A549 (cell line): ENCODE measurements at regions not wholly inside any gene's neighbourhood (a gene's known extent, or its start where the extent isn't known, plus 50 kb on each side); places are given as distances from the start of the nearest gene placed in this dataset.

ENCODE experiments used
- CEBPB ChIP-seq, 2 experiments: fragments of >200 bp in 1 of 2; sonication (Bioruptor Twin) in 1 of 2; formaldehyde crosslinking in 1 of 2; IDR thresholded peaks; 2 replicates each; pipeline ENCODE4 v1.6.1; 2012 to 2016
- EP300 ChIP-seq, 2 experiments: fragments of >200 bp; sonication (Bioruptor Twin); formaldehyde crosslinking; IDR thresholded peaks; 2 replicates in 1 of 2; 3 replicates in 1 of 2; pipeline ENCODE4 v1.6.1; 2016 to 2017
- HDAC2 ChIP-seq: fragments of 200-600 bp; sonication (generic); IDR thresholded peaks from 2 replicates; pipeline ENCODE4 v1.6.1; 2016
- MYC ChIP-seq: IDR thresholded peaks from 2 replicates; pipeline ENCODE4 v1.6.1; 2012; ENCODE audit warnings: mild to moderate bottlenecking, inconsistent platforms, low read length, improper control_type of control experiment, borderline replicate concordance
- NPAS2 ChIP-seq: fragments of 250-450 bp; sonication (Bioruptor Pico); IDR thresholded peaks from 2 replicates; pipeline ENCODE4 v1.8.0; 2022; ENCODE audit warnings: mild to moderate bottlenecking, moderate library complexity, borderline replicate concordance
- POLR2A ChIP-seq: IDR thresholded peaks from 2 replicates; pipeline ENCODE4 v1.6.1; 2012; ENCODE audit warnings: mild to moderate bottlenecking, low read length
- POLR2AphosphoS2 ChIP-seq: conservative IDR thresholded peaks from 2 replicates; pipeline ENCODE4 v1.6.1; 2012; ENCODE audit warnings: low read length, improper control_type of control experiment, inconsistent platforms
- RAD21 ChIP-seq, 2 experiments: fragments of >200 bp in 1 of 2; sonication (Bioruptor Twin) in 1 of 2; formaldehyde crosslinking in 1 of 2; IDR thresholded peaks in 1 of 2; conservative IDR thresholded peaks in 1 of 2; 2 replicates in 1 of 2; 3 replicates in 1 of 2; pipeline ENCODE4 v1.6.1; 2012 to 2018; ENCODE audit warnings: inconsistent platforms in 1 of 2
- RARB ChIP-seq: fragments of 250-450 bp; sonication (Bioruptor Pico); IDR thresholded peaks from 2 replicates; pipeline ENCODE4 v1.8.0; 2021; ENCODE audit warnings: mild to moderate bottlenecking, moderate library complexity
- SMC3 ChIP-seq: fragments of >200 bp; sonication (Bioruptor Twin); formaldehyde crosslinking; IDR thresholded peaks from 3 replicates; pipeline ENCODE4 v1.6.1; 2018; ENCODE audit warnings: inconsistent platforms
- USF2 ChIP-seq: fragments of 450-650 bp; IDR thresholded peaks from 2 replicates; pipeline ENCODE4 v1.6.1; 2014; ENCODE audit warnings: antibody characterized with exemption
- ZSCAN20 ChIP-seq: fragments of 250-450 bp; sonication (Bioruptor Pico); IDR thresholded peaks from 2 replicates; pipeline ENCODE4 v1.8.0; 2022; ENCODE audit warnings: mild to moderate bottlenecking, moderate library complexity
- TF ChIP-seq, protein P1 (sequence below): fragments of >200 bp; sonication (Bioruptor Twin); formaldehyde crosslinking; IDR thresholded peaks from 3 replicates; pipeline ENCODE4 v1.5.1; 2016
- TF ChIP-seq, protein P2 (sequence below): fragments of 200-600 bp; sonication (generic); IDR thresholded peaks from 2 replicates; pipeline ENCODE4 v1.6.1; 2016; ENCODE audit warnings: antibody characterized with exemption, mild to moderate bottlenecking, moderate library complexity

DNA sequence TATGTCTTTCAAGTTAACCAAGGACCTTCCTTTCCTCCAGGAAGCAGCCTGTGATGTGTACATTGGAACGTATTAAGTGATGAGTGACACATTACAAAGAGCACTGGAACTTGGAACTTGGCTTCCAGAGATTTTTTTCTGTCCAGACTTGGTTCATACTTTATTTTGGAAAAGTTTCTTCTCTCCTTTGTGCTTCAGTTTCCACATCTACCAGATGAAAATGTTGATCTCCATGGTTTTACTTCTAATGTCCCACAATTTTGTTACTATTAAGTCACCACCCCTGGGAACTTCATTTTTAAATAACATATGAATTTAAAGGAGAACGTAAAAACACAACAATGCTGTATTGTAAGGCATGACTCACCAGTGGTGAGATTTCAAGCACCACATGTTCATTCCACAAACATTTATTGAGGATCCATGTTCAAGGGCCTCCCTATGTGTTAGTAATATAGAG, 290.7 kb upstream of the LMCD1 start:
- TF ChIP-seq, protein P1, sequence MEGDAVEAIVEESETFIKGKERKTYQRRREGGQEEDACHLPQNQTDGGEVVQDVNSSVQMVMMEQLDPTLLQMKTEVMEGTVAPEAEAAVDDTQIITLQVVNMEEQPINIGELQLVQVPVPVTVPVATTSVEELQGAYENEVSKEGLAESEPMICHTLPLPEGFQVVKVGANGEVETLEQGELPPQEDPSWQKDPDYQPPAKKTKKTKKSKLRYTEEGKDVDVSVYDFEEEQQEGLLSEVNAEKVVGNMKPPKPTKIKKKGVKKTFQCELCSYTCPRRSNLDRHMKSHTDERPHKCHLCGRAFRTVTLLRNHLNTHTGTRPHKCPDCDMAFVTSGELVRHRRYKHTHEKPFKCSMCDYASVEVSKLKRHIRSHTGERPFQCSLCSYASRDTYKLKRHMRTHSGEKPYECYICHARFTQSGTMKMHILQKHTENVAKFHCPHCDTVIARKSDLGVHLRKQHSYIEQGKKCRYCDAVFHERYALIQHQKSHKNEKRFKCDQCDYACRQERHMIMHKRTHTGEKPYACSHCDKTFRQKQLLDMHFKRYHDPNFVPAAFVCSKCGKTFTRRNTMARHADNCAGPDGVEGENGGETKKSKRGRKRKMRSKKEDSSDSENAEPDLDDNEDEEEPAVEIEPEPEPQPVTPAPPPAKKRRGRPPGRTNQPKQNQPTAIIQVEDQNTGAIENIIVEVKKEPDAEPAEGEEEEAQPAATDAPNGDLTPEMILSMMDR = no peak
- TF ChIP-seq POLR2A (no peak), CEBPB (IDR thresholded peaks at IDR 0.05) (no peak), NPAS2 (CRISPR knock-in tag) (no peak), USF2 (no peak), RAD21 (conservative IDR thresholded peaks at IDR 0.05 in 1 of 2, IDR thresholded peaks at IDR 0.05 in 1 of 2) (no peak), RARB (CRISPR knock-in tag) (no peak), HDAC2 (no peak), POLR2AphosphoS2 (no peak), EP300 (IDR thresholded peaks at IDR 0.05) (no peak), SMC3 (no peak), MYC (no peak), ZSCAN20 (no peak)
- TF ChIP-seq, protein P2, sequence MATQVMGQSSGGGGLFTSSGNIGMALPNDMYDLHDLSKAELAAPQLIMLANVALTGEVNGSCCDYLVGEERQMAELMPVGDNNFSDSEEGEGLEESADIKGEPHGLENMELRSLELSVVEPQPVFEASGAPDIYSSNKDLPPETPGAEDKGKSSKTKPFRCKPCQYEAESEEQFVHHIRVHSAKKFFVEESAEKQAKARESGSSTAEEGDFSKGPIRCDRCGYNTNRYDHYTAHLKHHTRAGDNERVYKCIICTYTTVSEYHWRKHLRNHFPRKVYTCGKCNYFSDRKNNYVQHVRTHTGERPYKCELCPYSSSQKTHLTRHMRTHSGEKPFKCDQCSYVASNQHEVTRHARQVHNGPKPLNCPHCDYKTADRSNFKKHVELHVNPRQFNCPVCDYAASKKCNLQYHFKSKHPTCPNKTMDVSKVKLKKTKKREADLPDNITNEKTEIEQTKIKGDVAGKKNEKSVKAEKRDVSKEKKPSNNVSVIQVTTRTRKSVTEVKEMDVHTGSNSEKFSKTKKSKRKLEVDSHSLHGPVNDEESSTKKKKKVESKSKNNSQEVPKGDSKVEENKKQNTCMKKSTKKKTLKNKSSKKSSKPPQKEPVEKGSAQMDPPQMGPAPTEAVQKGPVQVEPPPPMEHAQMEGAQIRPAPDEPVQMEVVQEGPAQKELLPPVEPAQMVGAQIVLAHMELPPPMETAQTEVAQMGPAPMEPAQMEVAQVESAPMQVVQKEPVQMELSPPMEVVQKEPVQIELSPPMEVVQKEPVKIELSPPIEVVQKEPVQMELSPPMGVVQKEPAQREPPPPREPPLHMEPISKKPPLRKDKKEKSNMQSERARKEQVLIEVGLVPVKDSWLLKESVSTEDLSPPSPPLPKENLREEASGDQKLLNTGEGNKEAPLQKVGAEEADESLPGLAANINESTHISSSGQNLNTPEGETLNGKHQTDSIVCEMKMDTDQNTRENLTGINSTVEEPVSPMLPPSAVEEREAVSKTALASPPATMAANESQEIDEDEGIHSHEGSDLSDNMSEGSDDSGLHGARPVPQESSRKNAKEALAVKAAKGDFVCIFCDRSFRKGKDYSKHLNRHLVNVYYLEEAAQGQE = no peak
